ENCODE measurements at regions not wholly inside any gene's neighbourhood (a gene's known extent, or its start where the extent isn't known, plus 50 kb on each side); places are given as distances from the start of the nearest gene placed in this dataset.

DNA sequence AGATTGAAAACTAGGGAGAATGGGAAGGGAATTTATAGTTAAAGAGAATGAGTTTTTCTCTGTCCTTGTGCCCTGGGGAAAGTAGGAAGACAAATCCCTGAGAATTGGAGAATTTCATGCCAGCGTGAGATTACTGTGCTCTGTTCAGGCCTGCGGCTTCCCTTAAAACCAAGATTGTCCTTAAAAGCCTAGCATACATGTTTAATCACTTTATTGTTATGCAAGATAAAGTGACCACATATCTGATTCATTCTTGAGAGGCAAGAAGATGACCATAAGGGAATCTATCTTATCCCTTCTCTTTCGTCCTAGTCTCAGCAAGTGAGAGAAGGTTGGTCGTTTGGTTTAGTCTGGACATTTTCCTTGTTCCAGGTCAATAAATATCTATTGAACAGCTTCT, 75.9 kb downstream of the ADCYAP1 start:
- H3K27ac ChIP-seq, result no peak overlapping the region
- TF ChIP-seq, protein P1, sequence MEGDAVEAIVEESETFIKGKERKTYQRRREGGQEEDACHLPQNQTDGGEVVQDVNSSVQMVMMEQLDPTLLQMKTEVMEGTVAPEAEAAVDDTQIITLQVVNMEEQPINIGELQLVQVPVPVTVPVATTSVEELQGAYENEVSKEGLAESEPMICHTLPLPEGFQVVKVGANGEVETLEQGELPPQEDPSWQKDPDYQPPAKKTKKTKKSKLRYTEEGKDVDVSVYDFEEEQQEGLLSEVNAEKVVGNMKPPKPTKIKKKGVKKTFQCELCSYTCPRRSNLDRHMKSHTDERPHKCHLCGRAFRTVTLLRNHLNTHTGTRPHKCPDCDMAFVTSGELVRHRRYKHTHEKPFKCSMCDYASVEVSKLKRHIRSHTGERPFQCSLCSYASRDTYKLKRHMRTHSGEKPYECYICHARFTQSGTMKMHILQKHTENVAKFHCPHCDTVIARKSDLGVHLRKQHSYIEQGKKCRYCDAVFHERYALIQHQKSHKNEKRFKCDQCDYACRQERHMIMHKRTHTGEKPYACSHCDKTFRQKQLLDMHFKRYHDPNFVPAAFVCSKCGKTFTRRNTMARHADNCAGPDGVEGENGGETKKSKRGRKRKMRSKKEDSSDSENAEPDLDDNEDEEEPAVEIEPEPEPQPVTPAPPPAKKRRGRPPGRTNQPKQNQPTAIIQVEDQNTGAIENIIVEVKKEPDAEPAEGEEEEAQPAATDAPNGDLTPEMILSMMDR (IDR thresholded peaks at IDR 0.05), result no peak

DNA sequence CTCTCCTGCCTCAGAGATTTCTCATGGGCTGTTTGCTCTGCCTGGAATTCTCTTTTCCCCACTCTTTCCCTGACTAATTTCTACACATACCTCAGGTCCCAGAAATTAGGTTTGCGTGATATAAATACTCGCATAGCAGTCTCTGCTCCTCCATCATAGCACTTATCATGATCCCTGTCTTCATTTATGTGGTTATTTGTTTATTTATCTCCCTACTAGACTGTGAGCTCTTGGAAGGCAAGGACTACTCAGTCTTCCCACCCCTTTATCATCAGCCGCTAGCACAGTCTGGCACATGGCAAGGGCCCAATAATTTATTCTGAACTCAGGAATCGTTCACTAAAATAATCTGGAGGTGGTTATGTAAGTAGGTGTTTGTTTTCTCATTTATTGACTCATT, 79.3 kb downstream of the ADCYAP1 start:
- TF ChIP-seq, protein P1 (IDR thresholded peaks at IDR 0.05), result no peak
- TF ChIP-seq ZFX (IDR thresholded peaks at IDR 0.05; ENCODE audit: borderline replicate concordance), result no peak

DNA sequence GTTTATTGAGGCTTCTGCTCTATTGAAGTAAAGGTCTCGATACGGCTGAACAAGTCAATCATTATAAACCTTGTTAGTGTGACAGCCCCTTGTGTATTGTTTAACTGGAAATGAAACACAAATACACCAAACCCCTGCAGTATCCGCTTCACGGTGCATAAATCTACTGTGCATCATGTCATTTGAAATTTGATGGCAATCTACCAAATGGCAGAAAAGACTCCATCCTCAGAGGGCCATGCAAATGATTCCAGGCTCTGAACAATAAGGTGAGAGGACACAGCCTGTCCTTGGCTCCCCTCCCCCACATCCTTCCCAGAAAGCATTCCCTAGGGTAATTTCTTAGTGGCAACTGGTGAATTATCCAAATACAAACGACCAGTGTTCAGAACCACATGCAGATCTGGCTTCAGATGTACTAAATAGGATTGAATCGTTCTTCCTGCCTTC, 80.6 kb downstream of the ADCYAP1 start:
- H3K27ac ChIP-seq, result no peak overlapping the region
- TF ChIP-seq ZFX (IDR thresholded peaks at IDR 0.05; ENCODE audit: borderline replicate concordance), result no peak
- TF ChIP-seq, protein P1 (IDR thresholded peaks at IDR 0.05), result no peak

More for the DNA sequence above, 79.3 kb downstream of the ADCYAP1 start:
- H3K27ac ChIP-seq, result no peak overlapping the region

DNA sequence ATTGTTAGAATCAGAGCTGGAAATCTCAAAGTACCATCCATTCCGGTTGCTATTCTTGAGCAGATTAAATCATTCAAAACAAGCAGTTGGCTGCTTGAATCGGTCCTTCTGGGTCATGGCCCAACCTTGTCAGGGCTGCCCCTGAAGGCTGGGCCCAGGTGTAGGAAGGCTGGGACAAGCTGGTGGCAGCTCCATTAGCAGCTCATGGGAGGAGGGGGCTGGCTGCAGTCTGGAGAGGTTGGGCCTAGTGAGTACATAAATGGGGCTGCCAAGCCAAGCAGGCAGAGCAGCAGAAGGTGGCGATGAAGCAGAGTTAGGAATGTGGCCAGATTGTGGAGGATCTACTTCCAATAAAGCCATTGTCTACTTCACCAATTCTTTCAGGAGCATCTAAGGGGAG, 81.4 kb downstream of the ADCYAP1 start:
- no peak overlapping the region for H3K27ac ChIP-seq
- TF ChIP-seq ZFX (IDR thresholded peaks at IDR 0.05; ENCODE audit: borderline replicate concordance), result no peak
- TF ChIP-seq, protein P1 (IDR thresholded peaks at IDR 0.05), result no peak

DNA sequence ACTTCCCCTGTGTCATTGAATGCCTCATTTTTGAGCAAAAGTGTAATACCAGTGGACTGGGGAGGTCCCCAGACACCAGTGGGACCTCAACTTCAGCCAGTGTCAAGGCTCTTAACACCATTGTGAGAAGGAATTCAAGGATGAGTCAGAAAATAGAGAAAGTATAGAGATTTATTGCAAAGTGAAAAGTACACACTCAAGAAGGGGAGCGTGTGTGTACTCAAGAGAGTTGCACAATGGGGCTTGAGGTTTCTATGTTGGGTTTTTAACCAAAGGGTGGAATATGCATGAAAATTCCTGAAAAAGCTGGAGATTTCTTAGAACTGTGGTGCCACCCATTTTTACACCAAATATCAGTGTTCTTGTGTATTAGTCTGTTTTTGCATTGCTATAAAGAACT, 81.9 kb downstream of the ADCYAP1 start:
- no peak overlapping the region for H3K27ac ChIP-seq
- TF ChIP-seq, protein P1 (IDR thresholded peaks at IDR 0.05), result no peak
- TF ChIP-seq ZFX (IDR thresholded peaks at IDR 0.05; ENCODE audit: borderline replicate concordance), result no peak

DNA sequence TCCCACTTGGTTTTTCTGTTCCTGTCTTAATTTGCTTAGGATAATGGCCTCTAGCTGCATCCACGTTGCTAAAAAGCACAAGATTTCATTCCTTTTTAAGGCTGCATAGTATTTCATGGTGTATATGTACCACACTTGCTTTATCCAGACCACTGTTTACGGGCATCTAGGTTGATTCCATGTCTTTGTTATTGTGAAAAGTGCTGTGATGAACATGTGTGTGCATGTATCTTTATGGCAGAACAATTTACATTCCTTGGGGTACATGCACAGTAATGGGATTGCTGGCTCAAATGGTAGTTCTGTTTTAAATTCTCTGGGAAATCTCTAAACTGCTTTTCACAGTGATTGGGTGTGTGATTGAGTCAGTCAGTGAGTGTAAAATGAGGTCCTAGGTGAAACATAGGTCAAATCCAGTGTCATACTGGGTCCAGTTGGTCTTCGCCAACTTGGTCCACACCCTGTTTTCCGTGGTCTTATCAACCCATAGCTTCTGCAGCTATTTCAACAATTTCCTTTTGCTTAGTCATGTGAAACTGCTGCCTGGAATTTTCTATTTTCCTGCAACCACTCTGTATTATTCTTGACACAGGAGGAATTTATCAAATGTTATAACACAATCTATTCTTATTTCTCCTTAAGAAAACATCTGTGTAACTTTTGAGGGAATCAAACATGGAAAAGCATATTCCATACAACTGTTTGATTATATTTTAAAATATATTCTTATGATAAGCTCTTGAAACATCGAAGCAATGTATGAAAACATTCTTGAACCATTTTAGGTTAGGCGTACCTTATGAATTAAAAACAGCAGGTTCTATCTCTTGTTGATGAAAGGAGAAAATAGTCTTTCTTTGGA, 82.9 kb downstream of the ADCYAP1 start:
- H3K27ac ChIP-seq, result no peak overlapping the region
- TF ChIP-seq, protein P1 (IDR thresholded peaks at IDR 0.05), result no peak
- TF ChIP-seq ZFX (IDR thresholded peaks at IDR 0.05; ENCODE audit: borderline replicate concordance), result no peak

DNA sequence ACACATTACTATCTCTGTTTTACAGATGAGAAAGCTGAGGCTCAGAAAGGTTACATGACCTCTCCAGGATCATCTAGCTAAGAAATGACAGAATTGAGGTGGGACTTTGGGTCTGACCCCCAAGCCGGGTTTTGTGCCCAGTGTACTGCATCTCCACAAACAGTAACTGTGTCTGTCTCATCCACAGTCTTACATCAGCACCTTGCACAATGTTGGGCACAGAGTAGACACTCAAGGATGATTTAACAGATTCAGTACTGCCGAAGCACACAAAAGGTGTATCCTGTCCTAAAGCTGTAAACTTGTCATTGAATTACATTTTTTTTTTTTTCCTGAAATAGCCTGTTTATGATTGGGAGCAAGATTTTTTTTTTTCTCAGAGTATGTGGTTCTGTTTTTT, 84.8 kb downstream of the ADCYAP1 start:
- H3K27ac ChIP-seq, result no peak overlapping the region
- no peak for TF ChIP-seq ZFX (IDR thresholded peaks at IDR 0.05; ENCODE audit: borderline replicate concordance)
- TF ChIP-seq, protein P1 (IDR thresholded peaks at IDR 0.05), result no peak

All from 22Rv1 (cell line).